CMK (cell line): ENCODE measurements at regions not wholly inside any gene's neighbourhood (a gene's known extent, or its start where the extent isn't known, plus 50 kb on each side); places are given as distances from the start of the nearest gene placed in this dataset.
"Not testable (repeated sequence)": the region's sequence is repeated elsewhere in the genome, so short reads cannot be mapped to it uniquely, and the experiment has no call there.

Source experiments
- DNase-seq: peaks from one replicate; pipeline ENCODE4 v3.0.0-alpha.2; 2010; ENCODE audit warnings: low read depth

GRCh38 chr10:34015700-34016099 is 681.2 kb upstream of the NRP1 start:
- DNase-seq: no peak

GRCh38 chr10:34013235-34013634 is 678.8 kb upstream of the NRP1 start:
- DNase-seq: no peak

GRCh38 chr10:34010891-34011290 is 676.4 kb upstream of the NRP1 start:
- peak; percentile 94 for DNase-seq

GRCh38 chr10:34010228-34010627 is 675.8 kb upstream of the NRP1 start:
- not testable (repeated sequence) for DNase-seq

GRCh38 chr10:34008656-34009055 is 674.2 kb upstream of the NRP1 start:
- DNase-seq: no peak

- no peak for DNase-seq
These were observed 672.0 kb upstream of the NRP1 start for GRCh38 chr10:34006471-34006870.

- no peak for DNase-seq
These were observed 669.1 kb upstream of the NRP1 start for GRCh38 chr10:34003561-34003960.

GRCh38 chr10:34002896-34003295 is 668.4 kb upstream of the NRP1 start:
- no peak for DNase-seq

- DNase-seq: no peak
These were observed 667.4 kb upstream of the NRP1 start for GRCh38 chr10:34001831-34002230.

GRCh38 chr10:34001087-34001580 is 666.7 kb upstream of the NRP1 start:
- DNase-seq: no peak

GRCh38 chr10:33993917-33994316 is 659.5 kb upstream of the NRP1 start:
- DNase-seq: no peak

- no peak for DNase-seq
These were observed 657.5 kb upstream of the NRP1 start for GRCh38 chr10:33991924-33992323.

GRCh38 chr10:33986515-33986914 is 652.0 kb upstream of the NRP1 start:
- no peak for DNase-seq

GRCh38 chr10:33986016-33986415 is 651.5 kb upstream of the NRP1 start:
- DNase-seq: no peak

GRCh38 chr10:33982995-33983394 is 648.5 kb upstream of the NRP1 start:
- DNase-seq: no peak

GRCh38 chr10:33981301-33981700 is 646.8 kb upstream of the NRP1 start:
- DNase-seq: no peak

GRCh38 chr10:33979195-33979594 is 644.7 kb upstream of the NRP1 start:
- DNase-seq: no peak

- DNase-seq: no peak
These were observed 641.0 kb upstream of the NRP1 start for GRCh38 chr10:33975481-33975880.

- DNase-seq: no peak
These were observed 640.6 kb upstream of the NRP1 start for GRCh38 chr10:33974976-33975478.

GRCh38 chr10:33968983-33969382 is 634.5 kb upstream of the NRP1 start:
- DNase-seq: no peak

- no peak for DNase-seq
These were observed 633.2 kb upstream of the NRP1 start for GRCh38 chr10:33967606-33968120.

GRCh38 chr10:33966946-33967345 is 632.5 kb upstream of the NRP1 start:
- no peak for DNase-seq

GRCh38 chr10:33965795-33966581 is 631.5 kb upstream of the NRP1 start:
- no peak for DNase-seq

- DNase-seq: no peak
These were observed 629.3 kb upstream of the NRP1 start for GRCh38 chr10:33963729-33964128.
